ENCODE measurements at regions not wholly inside any gene's neighbourhood (a gene's known extent, or its start where the extent isn't known, plus 50 kb on each side); places are given as distances from the start of the nearest gene placed in this dataset.

- Histone ChIP-seq H3K36me3 (ENCODE audit: control insufficient read depth, insufficient read depth, low read length) (no peaks in the 10 kb centered on the region), H3K4me1 (ENCODE audit: control insufficient read depth, insufficient read depth, low read length, poor library complexity, severe bottlenecking) (no peaks in the 10 kb centered on the region)
Measured at GRCh38 chr7:94237417-94237816, 157.3 kb upstream of the COL1A2 start.

GRCh38 chr7:94239661-94240234, 154.9 kb upstream of the COL1A2 start:
- no peaks in the 10 kb centered on the region for H3K4me1 ChIP-seq (ENCODE audit: control insufficient read depth, insufficient read depth, low read length, poor library complexity, severe bottlenecking)
- H3K27me3 ChIP-seq (replicated peaks; ENCODE audit: control insufficient read depth, insufficient read depth, low read length, poor library complexity, severe bottlenecking): no peaks in the 10 kb centered on the region
- no peak overlapping the region for H3K4me3 ChIP-seq (ENCODE audit: insufficient read depth, low read depth, low read length, poor library complexity, severe bottlenecking)
- H3K27ac ChIP-seq (ENCODE audit: insufficient read depth, low read length, poor library complexity, severe bottlenecking): no peak overlapping the region
- DNase-seq: no peak
- no peaks in the 10 kb centered on the region for H3K9me3 ChIP-seq (ENCODE audit: control insufficient read depth, low read length)
- H3K36me3 ChIP-seq (ENCODE audit: control insufficient read depth, insufficient read depth, low read length): no peaks in the 10 kb centered on the region

More at GRCh38 chr7:94237417-94237816, 157.3 kb upstream of the COL1A2 start:
- Histone ChIP-seq H3K27me3 (replicated peaks; ENCODE audit: control insufficient read depth, insufficient read depth, low read length, poor library complexity, severe bottlenecking) (no peaks in the 10 kb centered on the region), H3K27ac (ENCODE audit: insufficient read depth, low read length, poor library complexity, severe bottlenecking) (no peak overlapping the region), H3K4me3 (ENCODE audit: insufficient read depth, low read depth, low read length, poor library complexity, severe bottlenecking) (no peak overlapping the region), H3K9me3 (ENCODE audit: control insufficient read depth, low read length) (no peaks in the 10 kb centered on the region)
- no peak for DNase-seq

GRCh38 chr7:94240902-94241301, 153.8 kb upstream of the COL1A2 start:
- DNase-seq: no peak
- Histone ChIP-seq H3K27me3 (replicated peaks; ENCODE audit: control insufficient read depth, insufficient read depth, low read length, poor library complexity, severe bottlenecking) (no peaks in the 10 kb centered on the region), H3K27ac (ENCODE audit: insufficient read depth, low read length, poor library complexity, severe bottlenecking) (no peak overlapping the region), H3K4me3 (ENCODE audit: insufficient read depth, low read depth, low read length, poor library complexity, severe bottlenecking) (no peak overlapping the region), H3K9me3 (ENCODE audit: control insufficient read depth, low read length) (no peaks in the 10 kb centered on the region), H3K4me1 (ENCODE audit: control insufficient read depth, insufficient read depth, low read length, poor library complexity, severe bottlenecking) (no peaks in the 10 kb centered on the region), H3K36me3 (ENCODE audit: control insufficient read depth, insufficient read depth, low read length) (no peaks in the 10 kb centered on the region)

- no peak overlapping the region for H3K4me3 ChIP-seq (ENCODE audit: insufficient read depth, low read depth, low read length, poor library complexity, severe bottlenecking)
- H3K27me3 ChIP-seq (replicated peaks; ENCODE audit: control insufficient read depth, insufficient read depth, low read length, poor library complexity, severe bottlenecking): no peaks in the 10 kb centered on the region
- H3K36me3 ChIP-seq (ENCODE audit: control insufficient read depth, insufficient read depth, low read length): no peaks in the 10 kb centered on the region
- no peak for DNase-seq
- no peaks in the 10 kb centered on the region for H3K9me3 ChIP-seq (ENCODE audit: control insufficient read depth, low read length)
- H3K4me1 ChIP-seq (ENCODE audit: control insufficient read depth, insufficient read depth, low read length, poor library complexity, severe bottlenecking): no peaks in the 10 kb centered on the region
- H3K27ac ChIP-seq (ENCODE audit: insufficient read depth, low read length, poor library complexity, severe bottlenecking): no peak overlapping the region
Measured at GRCh38 chr7:94241402-94241925, 153.2 kb upstream of the COL1A2 start.

GRCh38 chr7:94243066-94243711, 151.5 kb upstream of the COL1A2 start:
- no peak overlapping the region for H3K27ac ChIP-seq (ENCODE audit: insufficient read depth, low read length, poor library complexity, severe bottlenecking)
- no peaks in the 10 kb centered on the region for H3K36me3 ChIP-seq (ENCODE audit: control insufficient read depth, insufficient read depth, low read length)
- no peaks in the 10 kb centered on the region for H3K4me1 ChIP-seq (ENCODE audit: control insufficient read depth, insufficient read depth, low read length, poor library complexity, severe bottlenecking)
- no peaks in the 10 kb centered on the region for H3K27me3 ChIP-seq (replicated peaks; ENCODE audit: control insufficient read depth, insufficient read depth, low read length, poor library complexity, severe bottlenecking)
- H3K4me3 ChIP-seq (ENCODE audit: insufficient read depth, low read depth, low read length, poor library complexity, severe bottlenecking): no peak overlapping the region
- H3K9me3 ChIP-seq (ENCODE audit: control insufficient read depth, low read length): no peaks in the 10 kb centered on the region
- no peak for DNase-seq

- Histone ChIP-seq H3K36me3 (ENCODE audit: control insufficient read depth, insufficient read depth, low read length) (no peaks in the 10 kb centered on the region), H3K27ac (ENCODE audit: insufficient read depth, low read length, poor library complexity, severe bottlenecking) (no peak overlapping the region), H3K27me3 (replicated peaks; ENCODE audit: control insufficient read depth, insufficient read depth, low read length, poor library complexity, severe bottlenecking) (no peaks in the 10 kb centered on the region), H3K4me1 (ENCODE audit: control insufficient read depth, insufficient read depth, low read length, poor library complexity, severe bottlenecking) (no peaks in the 10 kb centered on the region), H3K9me3 (ENCODE audit: control insufficient read depth, low read length) (no peaks in the 10 kb centered on the region), H3K4me3 (ENCODE audit: insufficient read depth, low read depth, low read length, poor library complexity, severe bottlenecking) (no peak overlapping the region)
- no peak for DNase-seq
Measured at GRCh38 chr7:94244760-94245159, 149.9 kb upstream of the COL1A2 start.

- no peak overlapping the region for H3K27ac ChIP-seq (ENCODE audit: insufficient read depth, low read length, poor library complexity, severe bottlenecking)
- H3K27me3 ChIP-seq (replicated peaks; ENCODE audit: control insufficient read depth, insufficient read depth, low read length, poor library complexity, severe bottlenecking): no peaks in the 10 kb centered on the region
- H3K9me3 ChIP-seq (ENCODE audit: control insufficient read depth, low read length): no peaks in the 10 kb centered on the region
- H3K4me1 ChIP-seq (ENCODE audit: control insufficient read depth, insufficient read depth, low read length, poor library complexity, severe bottlenecking): no peaks in the 10 kb centered on the region
- no peaks in the 10 kb centered on the region for H3K36me3 ChIP-seq (ENCODE audit: control insufficient read depth, insufficient read depth, low read length)
- no peak for DNase-seq
- no peak overlapping the region for H3K4me3 ChIP-seq (ENCODE audit: insufficient read depth, low read depth, low read length, poor library complexity, severe bottlenecking)
Measured at GRCh38 chr7:94245500-94245899, 149.2 kb upstream of the COL1A2 start.

GRCh38 chr7:94247970-94248369, 146.7 kb upstream of the COL1A2 start:
- H3K36me3 ChIP-seq (ENCODE audit: control insufficient read depth, insufficient read depth, low read length): no peaks in the 10 kb centered on the region
- H3K4me3 ChIP-seq (ENCODE audit: insufficient read depth, low read depth, low read length, poor library complexity, severe bottlenecking): no peak overlapping the region
- DNase-seq: no peak
- no peak overlapping the region for H3K27ac ChIP-seq (ENCODE audit: insufficient read depth, low read length, poor library complexity, severe bottlenecking)
- H3K9me3 ChIP-seq (ENCODE audit: control insufficient read depth, low read length): no peaks in the 10 kb centered on the region
- H3K4me1 ChIP-seq (ENCODE audit: control insufficient read depth, insufficient read depth, low read length, poor library complexity, severe bottlenecking): no peaks in the 10 kb centered on the region
- no peaks in the 10 kb centered on the region for H3K27me3 ChIP-seq (replicated peaks; ENCODE audit: control insufficient read depth, insufficient read depth, low read length, poor library complexity, severe bottlenecking)

GRCh38 chr7:94249631-94250030, 145.1 kb upstream of the COL1A2 start:
- H3K9me3 ChIP-seq (ENCODE audit: control insufficient read depth, low read length): no peaks in the 10 kb centered on the region
- H3K4me3 ChIP-seq (ENCODE audit: insufficient read depth, low read depth, low read length, poor library complexity, severe bottlenecking): no peak overlapping the region
- no peak overlapping the region for H3K27ac ChIP-seq (ENCODE audit: insufficient read depth, low read length, poor library complexity, severe bottlenecking)
- no peaks in the 10 kb centered on the region for H3K27me3 ChIP-seq (replicated peaks; ENCODE audit: control insufficient read depth, insufficient read depth, low read length, poor library complexity, severe bottlenecking)
- DNase-seq: no peak
- no peaks in the 10 kb centered on the region for H3K36me3 ChIP-seq (ENCODE audit: control insufficient read depth, insufficient read depth, low read length)
- H3K4me1 ChIP-seq (ENCODE audit: control insufficient read depth, insufficient read depth, low read length, poor library complexity, severe bottlenecking): no peaks in the 10 kb centered on the region

GRCh38 chr7:94250124-94250523, 144.6 kb upstream of the COL1A2 start:
- Histone ChIP-seq H3K4me3 (ENCODE audit: insufficient read depth, low read depth, low read length, poor library complexity, severe bottlenecking) (no peak overlapping the region), H3K36me3 (ENCODE audit: control insufficient read depth, insufficient read depth, low read length) (no peaks in the 10 kb centered on the region), H3K9me3 (ENCODE audit: control insufficient read depth, low read length) (no peaks in the 10 kb centered on the region), H3K27me3 (replicated peaks; ENCODE audit: control insufficient read depth, insufficient read depth, low read length, poor library complexity, severe bottlenecking) (no peaks in the 10 kb centered on the region), H3K4me1 (ENCODE audit: control insufficient read depth, insufficient read depth, low read length, poor library complexity, severe bottlenecking) (no peaks in the 10 kb centered on the region), H3K27ac (ENCODE audit: insufficient read depth, low read length, poor library complexity, severe bottlenecking) (no peak overlapping the region)
- DNase-seq: no peak
